ENCODE measurements at regions not wholly inside any gene's neighbourhood (a gene's known extent, or its start where the extent isn't known, plus 50 kb on each side); places are given as distances from the start of the nearest gene placed in this dataset.
"Not testable (repeated sequence)": the region's sequence is repeated elsewhere in the genome, so short reads cannot be mapped to it uniquely, and the experiment has no call there.

GRCh38 chr17:63019138-63019873 is 53.3 kb downstream of the TANC2 start:
- DNase-seq (no peak), ATAC-seq (ENCODE audit: low read depth in 2 of 2) (no peak)
- Histone ChIP-seq H3K36me3 (ENCODE audit: control insufficient read depth, insufficient read depth, low read length) (no peaks in the 10 kb centered on the region), H3K4me1 (ENCODE audit: control insufficient read depth, insufficient read depth, low read length, poor library complexity, severe bottlenecking) (no peaks in the 10 kb centered on the region), H3K4me3 (ENCODE audit: low read depth, low read length) (no peak overlapping the region), H3K27me3 (ENCODE audit: control insufficient read depth, insufficient read depth, low read length) (no peaks in the 10 kb centered on the region), H3K27ac (ENCODE audit: insufficient read depth, low read length, poor library complexity, severe bottlenecking) (no peak overlapping the region), H3K9me3 (ENCODE audit: control insufficient read depth in 2 of 2, low read length in 2 of 2) (no peaks in the 10 kb centered on the region)
- no peak overlapping the region for H3K4me3 Mint-ChIP-seq
- H3K27me3 Mint-ChIP-seq, result peaks cover 7% of the 10 kb centered on the region
- H3K4me1 Mint-ChIP-seq, result peaks cover 0 to 2% (median 0%) of the 10 kb centered on the region in 4 donors
- H3K27ac Mint-ChIP-seq, result no peak overlapping the region
- peaks cover 0 to 4% (median 0%) of the 10 kb centered on the region in 7 donors for H3K9me3 Mint-ChIP-seq
- H3K36me3 Mint-ChIP-seq, result no peaks in the 10 kb centered on the region

- Histone ChIP-seq H3K36me3 (ENCODE audit: control insufficient read depth, insufficient read depth, low read length) (no peaks in the 10 kb centered on the region), H3K4me3 (ENCODE audit: low read depth, low read length) (no peak overlapping the region), H3K27ac (ENCODE audit: insufficient read depth, low read length, poor library complexity, severe bottlenecking) (no peak overlapping the region), H3K4me1 (ENCODE audit: control insufficient read depth, insufficient read depth, low read length, poor library complexity, severe bottlenecking) (no peaks in the 10 kb centered on the region), H3K27me3 (ENCODE audit: control insufficient read depth, insufficient read depth, low read length) (no peaks in the 10 kb centered on the region), H3K9me3 (ENCODE audit: control insufficient read depth in 2 of 2, low read length in 2 of 2) (no peaks in the 10 kb centered on the region)
- Mint-ChIP-seq H3K4me1 (peaks cover 0 to 5% (median 3%) of the 10 kb centered on the region in 4 donors), H3K27ac (no peak overlapping the region), H3K9me3 (peaks cover 0 to 4% (median 0%) of the 10 kb centered on the region in 7 donors), H3K4me3 (no peak overlapping the region), H3K36me3 (no peaks in the 10 kb centered on the region), H3K27me3 (peaks cover 7% of the 10 kb centered on the region)
- ATAC-seq (ENCODE audit: low read depth in 2 of 2) (no peak), DNase-seq (no peak)
Observed at GRCh38 chr17:63022567-63022966, 56.5 kb downstream of the TANC2 start.

- Histone ChIP-seq H3K4me1 (ENCODE audit: control insufficient read depth, insufficient read depth, low read length, poor library complexity, severe bottlenecking) (no peaks in the 10 kb centered on the region), H3K27me3 (ENCODE audit: control insufficient read depth, insufficient read depth, low read length) (no peaks in the 10 kb centered on the region), H3K36me3 (ENCODE audit: control insufficient read depth, insufficient read depth, low read length) (no peaks in the 10 kb centered on the region), H3K9me3 (ENCODE audit: control insufficient read depth in 2 of 2, low read length in 2 of 2) (no peaks in the 10 kb centered on the region), H3K4me3 (ENCODE audit: low read depth, low read length) (no peak overlapping the region), H3K27ac (ENCODE audit: insufficient read depth, low read length, poor library complexity, severe bottlenecking) (no peak overlapping the region)
- Mint-ChIP-seq H3K4me3 (no peak overlapping the region), H3K27ac (no peak overlapping the region), H3K27me3 (peaks cover 7% of the 10 kb centered on the region), H3K36me3 (no peaks in the 10 kb centered on the region), H3K4me1 (peaks cover 0 to 5% (median 3%) of the 10 kb centered on the region in 4 donors), H3K9me3 (peaks cover 0 to 4% (median 0%) of the 10 kb centered on the region in 7 donors)
- ATAC-seq (ENCODE audit: low read depth in 2 of 2) (no peak), DNase-seq (no peak)
Observed at GRCh38 chr17:63023049-63023448, 57.0 kb downstream of the TANC2 start.

GRCh38 chr17:63024201-63024600 is 58.2 kb downstream of the TANC2 start:
- ATAC-seq (ENCODE audit: low read depth in 2 of 2) (no peak), DNase-seq (no peak)
- H3K4me3 Mint-ChIP-seq, result no peak overlapping the region
- H3K27ac Mint-ChIP-seq, result no peak overlapping the region
- H3K4me1 Mint-ChIP-seq, result peaks cover 0 to 5% (median 3%) of the 10 kb centered on the region in 4 donors
- H3K27ac ChIP-seq (ENCODE audit: insufficient read depth, low read length, poor library complexity, severe bottlenecking), result no peak overlapping the region
- H3K9me3 ChIP-seq (ENCODE audit: control insufficient read depth in 2 of 2, low read length in 2 of 2), result no peaks in the 10 kb centered on the region
- H3K4me3 ChIP-seq (ENCODE audit: low read depth, low read length), result no peak overlapping the region
- no peaks in the 10 kb centered on the region for H3K36me3 Mint-ChIP-seq
- no peaks in the 10 kb centered on the region for H3K36me3 ChIP-seq (ENCODE audit: control insufficient read depth, insufficient read depth, low read length)
- peaks cover 7% of the 10 kb centered on the region for H3K27me3 Mint-ChIP-seq
- H3K4me1 ChIP-seq (ENCODE audit: control insufficient read depth, insufficient read depth, low read length, poor library complexity, severe bottlenecking), result no peaks in the 10 kb centered on the region
- no peaks in the 10 kb centered on the region for H3K27me3 ChIP-seq (ENCODE audit: control insufficient read depth, insufficient read depth, low read length)
- H3K9me3 Mint-ChIP-seq, result peaks cover 0 to 4% (median 0%) of the 10 kb centered on the region in 7 donors

GRCh38 chr17:63024716-63025115 is 58.7 kb downstream of the TANC2 start:
- Histone ChIP-seq H3K36me3 (ENCODE audit: control insufficient read depth, insufficient read depth, low read length) (no peaks in the 10 kb centered on the region), H3K27ac (ENCODE audit: insufficient read depth, low read length, poor library complexity, severe bottlenecking) (no peak overlapping the region), H3K4me3 (ENCODE audit: low read depth, low read length) (no peak overlapping the region), H3K27me3 (ENCODE audit: control insufficient read depth, insufficient read depth, low read length) (no peaks in the 10 kb centered on the region), H3K9me3 (ENCODE audit: control insufficient read depth in 2 of 2, low read length in 2 of 2) (no peaks in the 10 kb centered on the region), H3K4me1 (ENCODE audit: control insufficient read depth, insufficient read depth, low read length, poor library complexity, severe bottlenecking) (no peaks in the 10 kb centered on the region)
- DNase-seq (no peak), ATAC-seq (ENCODE audit: low read depth in 2 of 2) (no peak)
- Mint-ChIP-seq H3K4me3 (no peak overlapping the region), H3K9me3 (peaks cover 0 to 4% (median 0%) of the 10 kb centered on the region in 7 donors), H3K4me1 (peaks cover 0 to 5% (median 3%) of the 10 kb centered on the region in 4 donors), H3K27me3 (peaks cover 7% of the 10 kb centered on the region), H3K27ac (no peak overlapping the region), H3K36me3 (no peaks in the 10 kb centered on the region)

- ATAC-seq (ENCODE audit: low read depth in 2 of 2); H3K27ac Mint-ChIP-seq; H3K27me3 Mint-ChIP-seq; H3K4me3 Mint-ChIP-seq; H3K36me3 ChIP-seq (ENCODE audit: control insufficient read depth, insufficient read depth, low read length); H3K27ac ChIP-seq (ENCODE audit: insufficient read depth, low read length, poor library complexity, severe bottlenecking); H3K9me3 ChIP-seq (ENCODE audit: control insufficient read depth in 2 of 2, low read length in 2 of 2); H3K36me3 Mint-ChIP-seq; H3K4me1 ChIP-seq (ENCODE audit: control insufficient read depth, insufficient read depth, low read length, poor library complexity, severe bottlenecking); H3K27me3 ChIP-seq (ENCODE audit: control insufficient read depth, insufficient read depth, low read length); H3K9me3 Mint-ChIP-seq; H3K4me1 Mint-ChIP-seq; H3K4me3 ChIP-seq (ENCODE audit: low read depth, low read length); DNase-seq: not testable (repeated sequence)
Observed at GRCh38 chr17:63025637-63026036, 59.6 kb downstream of the TANC2 start.

- Histone ChIP-seq H3K9me3 (ENCODE audit: control insufficient read depth in 2 of 2, low read length in 2 of 2) (no peaks in the 10 kb centered on the region), H3K36me3 (ENCODE audit: control insufficient read depth, insufficient read depth, low read length) (no peaks in the 10 kb centered on the region), H3K4me3 (ENCODE audit: low read depth, low read length) (no peak overlapping the region), H3K27me3 (ENCODE audit: control insufficient read depth, insufficient read depth, low read length) (peaks cover 1% of the 10 kb centered on the region), H3K4me1 (ENCODE audit: control insufficient read depth, insufficient read depth, low read length, poor library complexity, severe bottlenecking) (no peaks in the 10 kb centered on the region), H3K27ac (ENCODE audit: insufficient read depth, low read length, poor library complexity, severe bottlenecking) (no peak overlapping the region)
- Mint-ChIP-seq H3K4me1 (peaks cover 2 to 5% (median 3%) of the 10 kb centered on the region in 4 donors), H3K27me3 (no peaks in the 10 kb centered on the region), H3K36me3 (peaks cover 4% of the 10 kb centered on the region), H3K27ac (no peak overlapping the region), H3K9me3 (peaks cover 0 to 2% (median 0%) of the 10 kb centered on the region in 7 donors), H3K4me3 (no peak overlapping the region)
- no peak for ATAC-seq (ENCODE audit: low read depth in 2 of 2)
- DNase-seq, result no peak
Observed at GRCh38 chr17:63029541-63029940, 63.5 kb downstream of the TANC2 start.

- no peak overlapping the region for H3K4me3 ChIP-seq (ENCODE audit: low read depth, low read length)
- no peaks in the 10 kb centered on the region for H3K9me3 ChIP-seq (ENCODE audit: control insufficient read depth in 2 of 2, low read length in 2 of 2)
- H3K4me3 Mint-ChIP-seq, result no peak overlapping the region
- DNase-seq (no peak), ATAC-seq (ENCODE audit: low read depth in 2 of 2) (no peak)
- H3K9me3 Mint-ChIP-seq, result peaks cover 0 to 2% (median 0%) of the 10 kb centered on the region in 7 donors
- no peaks in the 10 kb centered on the region for H3K27me3 Mint-ChIP-seq
- H3K36me3 Mint-ChIP-seq, result peaks cover 4% of the 10 kb centered on the region
- no peaks in the 10 kb centered on the region for H3K36me3 ChIP-seq (ENCODE audit: control insufficient read depth, insufficient read depth, low read length)
- no peak overlapping the region for H3K27ac ChIP-seq (ENCODE audit: insufficient read depth, low read length, poor library complexity, severe bottlenecking)
- no peak overlapping the region for H3K27ac Mint-ChIP-seq
- peaks cover 0 to 10% (median 6%) of the 10 kb centered on the region in 4 donors for H3K4me1 Mint-ChIP-seq
- peaks cover 1% of the 10 kb centered on the region for H3K27me3 ChIP-seq (ENCODE audit: control insufficient read depth, insufficient read depth, low read length)
- no peaks in the 10 kb centered on the region for H3K4me1 ChIP-seq (ENCODE audit: control insufficient read depth, insufficient read depth, low read length, poor library complexity, severe bottlenecking)
Observed at GRCh38 chr17:63032142-63032541, 66.1 kb downstream of the TANC2 start.
